ENCODE measurements at regions not wholly inside any gene's neighbourhood (a gene's known extent, or its start where the extent isn't known, plus 50 kb on each side); places are given as distances from the start of the nearest gene placed in this dataset.

- DNase-seq = no peak
Measured at GRCh38 chr10:78374331-78375028, 340.8 kb downstream of the RPS24 start.

DNA sequence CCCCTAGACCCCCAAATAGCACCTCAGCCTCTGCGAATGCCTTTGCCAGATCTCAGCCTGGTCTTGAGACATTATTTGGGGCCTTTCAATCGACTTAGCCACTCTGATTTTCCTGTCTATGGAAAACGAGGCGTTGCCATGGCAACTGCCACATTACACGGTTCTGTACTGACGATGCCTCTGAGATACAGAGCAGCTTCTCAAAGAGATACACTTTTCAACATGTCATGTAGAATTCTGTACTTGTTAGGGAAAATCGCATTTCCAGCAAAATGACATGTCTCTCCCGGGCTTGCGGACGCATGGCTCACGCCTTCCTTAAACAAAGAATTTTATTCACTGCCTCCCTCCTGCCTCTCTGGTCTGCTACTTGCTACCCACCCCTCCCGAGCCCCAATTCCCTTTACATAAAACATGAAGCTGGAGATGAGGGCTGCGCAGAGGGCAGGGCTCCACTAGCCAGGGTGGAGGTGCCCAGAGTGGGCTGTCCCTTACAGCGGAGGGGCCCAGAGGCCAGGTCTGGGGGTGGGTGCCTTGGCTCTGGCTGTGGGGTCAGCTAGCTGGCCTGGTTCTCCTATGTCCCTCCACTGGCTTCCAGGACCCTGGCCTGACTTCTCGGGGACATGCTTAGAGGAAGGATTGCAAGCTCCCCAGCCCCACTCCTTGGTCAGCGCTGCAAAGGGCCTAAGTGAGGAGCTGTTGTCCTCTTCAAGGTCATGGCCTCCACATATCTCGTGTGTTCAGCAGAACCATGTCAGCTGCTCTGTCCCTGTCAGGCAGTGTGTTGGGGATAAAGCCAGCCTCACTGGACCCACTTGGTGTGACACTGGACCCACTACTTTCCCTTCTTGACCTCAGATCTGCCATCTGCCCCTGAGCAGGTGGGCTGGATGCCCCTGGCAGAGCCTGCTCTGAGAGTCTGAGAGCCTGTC lies 342.5 kb downstream of the RPS24 start:
- no peak for DNase-seq

GRCh38 chr10:78377356-78377755 lies 343.7 kb downstream of the RPS24 start:
- no peak for DNase-seq

DNA sequence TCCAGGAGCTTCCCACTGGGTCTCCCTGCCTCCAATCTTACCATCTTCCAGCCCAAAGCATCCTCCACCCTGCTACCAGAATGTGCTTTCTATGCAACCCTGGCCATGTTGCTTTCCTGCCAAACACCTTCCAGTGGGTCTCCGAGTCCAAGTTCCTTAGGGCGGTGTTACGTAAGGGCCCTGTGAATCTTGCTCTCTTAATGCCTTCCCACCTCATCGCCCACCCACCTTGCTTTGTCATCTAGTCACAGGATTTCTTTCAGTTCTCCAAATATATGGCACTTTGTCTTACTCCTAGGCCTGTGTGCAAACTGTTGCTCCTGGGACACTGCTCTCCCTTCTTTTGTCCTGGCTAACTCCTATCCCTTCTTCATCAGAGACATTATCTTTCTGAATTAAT lies 344.5 kb downstream of the RPS24 start:
- no peak for DNase-seq

- DNase-seq = no peak
Measured at GRCh38 chr10:78381107-78381506, 347.4 kb downstream of the RPS24 start.

DNA sequence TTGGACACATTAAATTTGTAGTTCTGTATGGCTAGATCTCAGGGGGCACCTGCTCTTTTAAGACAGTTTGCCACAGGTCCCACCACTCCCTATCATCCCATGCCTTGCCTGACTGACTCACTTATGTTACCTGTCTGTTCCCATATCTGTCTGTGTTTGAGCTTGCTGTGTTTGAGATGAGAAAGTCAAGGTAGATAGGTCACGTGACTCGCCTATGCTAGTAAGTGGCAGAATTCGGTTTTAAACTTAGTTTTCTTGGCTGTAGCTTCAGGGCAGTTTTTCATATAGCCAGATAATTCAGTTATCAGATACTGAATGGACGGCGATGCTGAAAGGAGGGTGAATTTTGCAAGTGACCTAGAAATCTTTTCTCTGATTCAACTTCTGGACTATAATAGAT lies 348.4 kb downstream of the RPS24 start:
- no peak for DNase-seq

GRCh38 chr10:78382772-78383171 lies 349.1 kb downstream of the RPS24 start:
- no peak for DNase-seq

DNA sequence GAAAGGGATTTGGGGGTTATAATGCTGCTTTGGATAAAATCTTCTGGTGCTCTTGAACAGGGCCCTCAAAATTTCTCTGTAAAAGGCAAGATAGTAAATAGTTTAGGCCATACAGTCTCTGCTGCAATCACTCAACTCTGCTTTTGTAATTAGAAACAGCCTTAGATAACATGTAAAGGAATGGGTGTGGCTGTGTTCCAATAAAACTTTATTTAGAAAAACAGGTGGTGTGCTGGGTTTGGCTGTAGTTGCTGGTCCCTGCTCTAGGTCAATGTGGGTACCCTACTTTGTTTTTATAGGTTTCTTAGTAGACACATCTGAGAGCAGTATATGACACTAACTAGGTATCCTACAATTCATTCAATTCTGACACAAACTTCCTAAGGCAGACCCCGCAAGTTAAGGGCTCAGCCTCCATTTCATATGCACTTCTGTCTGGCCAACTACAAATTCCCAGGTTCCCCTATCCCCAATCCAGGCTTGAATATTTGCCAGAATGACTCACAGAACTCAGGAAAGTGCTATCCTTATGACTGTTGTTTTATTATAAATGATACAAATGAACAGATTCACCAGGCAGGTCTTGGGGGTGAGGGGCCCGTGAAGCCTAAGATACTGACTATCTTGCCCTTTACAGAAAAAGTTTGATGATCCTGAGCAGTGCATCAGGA lies 349.9 kb downstream of the RPS24 start:
- no peak for DNase-seq

DNA sequence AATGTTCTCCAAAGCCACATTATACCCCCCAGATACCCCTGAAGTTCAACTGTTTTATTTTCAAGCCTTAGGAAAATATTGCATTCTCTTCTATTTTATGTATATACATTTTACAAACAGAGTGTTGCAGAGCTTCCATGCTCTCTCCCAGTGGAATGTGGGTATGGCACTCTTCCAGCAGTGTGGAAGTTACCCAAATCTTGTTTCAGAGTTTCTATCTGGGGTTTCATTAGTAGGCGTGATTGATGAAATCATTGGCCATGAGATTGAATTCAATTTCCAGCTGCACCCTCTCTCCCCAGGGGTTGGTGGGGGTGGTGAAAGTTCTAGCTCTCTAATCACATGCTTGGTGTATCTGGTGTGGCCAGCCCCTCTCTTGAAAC lies 350.4 kb downstream of the RPS24 start:
- no peak for DNase-seq

DNA sequence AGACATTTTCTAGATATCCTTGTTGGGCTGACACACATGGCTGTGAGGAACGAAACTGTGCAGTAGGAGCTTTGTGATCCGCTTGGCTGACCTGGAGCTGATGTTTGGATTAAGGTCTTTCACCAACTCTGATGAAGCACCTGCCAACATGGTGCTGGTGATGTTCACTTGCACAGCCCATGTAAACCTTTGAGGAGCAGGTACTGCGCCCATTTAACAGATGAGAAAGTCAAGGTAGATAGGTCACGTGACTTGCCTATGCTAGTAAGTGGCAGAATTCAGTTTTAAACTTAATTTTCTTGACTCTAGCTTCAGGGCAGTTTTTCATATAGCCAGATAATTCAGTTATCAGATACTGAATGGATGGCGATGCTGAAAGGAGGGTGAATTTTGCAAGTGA lies 351.9 kb downstream of the RPS24 start:
- DNase-seq = no peak

DNA sequence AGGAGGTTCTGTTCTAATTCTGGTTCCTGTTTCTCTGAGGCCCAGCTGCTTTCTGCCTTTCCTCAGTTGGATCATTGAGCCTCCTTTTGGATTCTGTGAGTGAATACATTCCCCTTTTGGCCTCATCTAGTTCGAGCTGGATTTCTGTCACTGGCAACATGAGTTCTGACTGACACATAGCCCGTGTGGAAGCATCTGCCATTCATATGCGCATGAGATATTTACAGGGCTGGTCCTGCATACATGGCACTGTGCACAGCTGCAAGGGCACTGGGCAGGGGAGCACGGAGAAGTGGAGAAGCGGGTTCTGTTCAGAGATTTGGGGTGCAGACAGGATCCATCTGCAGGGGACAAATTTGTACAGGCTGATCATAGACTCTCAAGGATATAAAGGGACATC lies 352.8 kb downstream of the RPS24 start:
- DNase-seq = no peak

DNA sequence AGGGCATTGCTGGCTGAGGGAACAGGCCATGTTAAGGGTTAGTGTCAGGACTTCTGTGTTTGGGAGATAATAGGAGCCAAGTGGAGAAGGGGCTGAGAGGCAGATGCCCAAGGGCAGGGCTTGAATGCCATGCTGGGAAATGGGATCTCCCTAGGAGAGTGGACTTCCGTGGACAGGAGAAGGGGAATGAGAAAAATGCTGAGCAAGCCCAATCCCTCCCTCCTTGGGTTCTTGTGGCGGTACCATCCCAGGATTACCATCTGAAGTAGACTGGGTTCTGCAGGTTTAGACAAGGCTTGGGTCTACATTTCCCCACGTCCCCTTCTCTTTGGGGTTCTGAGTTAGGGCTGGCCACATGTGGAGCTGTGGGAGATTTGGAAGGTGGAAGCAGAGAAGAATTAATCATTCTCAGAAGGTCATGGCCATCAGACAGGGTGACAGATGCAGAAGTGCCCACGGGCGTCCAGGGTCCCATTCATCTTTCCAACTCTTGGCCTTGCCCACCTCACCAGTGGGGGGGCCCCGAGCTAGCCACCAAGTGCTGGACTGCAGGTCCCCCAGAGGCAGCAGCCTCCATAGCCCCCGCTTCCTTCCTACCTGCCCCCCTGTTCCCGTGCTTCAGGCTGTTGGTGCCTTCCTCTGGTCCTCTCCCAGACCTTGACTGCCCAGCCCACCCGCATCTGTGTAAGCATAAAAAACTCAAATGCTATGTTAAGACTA lies 354.8 kb downstream of the RPS24 start:
- DNase-seq = no peak

DNA sequence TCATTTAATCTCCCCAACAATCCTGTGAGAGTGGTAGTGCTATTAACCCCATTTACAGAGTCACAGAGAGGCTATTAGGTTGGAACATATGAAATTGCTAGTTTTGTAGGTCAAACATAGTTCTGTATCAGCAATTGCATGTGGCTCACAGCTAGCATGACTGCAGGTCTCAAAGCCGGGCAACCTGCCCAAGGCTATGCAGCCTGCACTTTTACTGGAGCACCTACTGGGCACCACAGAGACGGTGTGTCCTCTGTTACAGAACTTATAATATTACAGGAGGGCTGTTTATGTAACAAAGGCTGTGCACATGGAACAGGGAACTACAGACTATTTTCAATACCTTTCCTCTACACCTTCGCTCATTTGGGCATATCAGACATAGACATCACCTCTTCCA lies 355.8 kb downstream of the RPS24 start:
- no peak for DNase-seq

GRCh38 chr10:78390051-78390450 lies 356.4 kb downstream of the RPS24 start:
- no peak for DNase-seq

DNA sequence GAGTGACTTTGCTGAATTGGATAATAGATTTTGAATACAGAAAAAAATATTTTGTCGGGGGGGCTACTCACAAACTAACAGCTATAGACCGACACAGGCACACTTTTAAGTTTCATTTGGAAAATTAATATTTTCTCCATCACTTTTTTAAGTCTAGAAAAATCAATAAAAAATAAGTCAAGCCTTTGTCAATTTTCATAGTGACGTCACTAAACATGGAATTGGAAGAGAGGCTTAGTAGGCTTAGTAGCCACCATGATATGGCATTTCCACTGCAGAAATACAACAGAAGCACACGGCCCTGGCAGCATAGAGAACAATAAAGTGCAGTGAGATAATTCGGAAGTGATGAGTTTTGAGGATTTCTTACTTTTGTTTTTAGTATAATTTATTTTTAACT lies 357.2 kb downstream of the RPS24 start:
- DNase-seq = no peak

GRCh38 chr10:78391585-78391984 lies 357.9 kb downstream of the RPS24 start:
- DNase-seq = no peak

- no peak for DNase-seq
Measured at GRCh38 chr10:78392197-78392596, 358.5 kb downstream of the RPS24 start.

DNA sequence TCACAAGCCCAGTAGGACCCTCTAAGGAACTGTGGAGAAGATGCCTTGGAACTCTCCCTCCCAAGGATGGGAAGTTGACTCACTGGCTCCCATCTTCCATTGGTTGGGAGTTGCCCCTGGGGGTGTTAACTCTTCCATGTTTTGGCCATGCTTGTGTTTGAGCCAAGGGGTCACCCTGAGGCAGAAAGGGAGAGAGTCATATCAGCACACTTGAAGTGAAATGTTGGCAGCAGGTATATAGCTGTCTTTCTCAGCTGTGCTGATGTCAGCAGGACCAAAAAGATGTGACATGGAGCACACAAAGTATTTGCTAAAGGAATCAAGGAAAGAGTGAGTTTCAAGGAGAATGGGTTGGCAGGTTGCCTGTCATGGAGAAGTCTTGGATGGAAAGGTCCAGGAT lies 359.4 kb downstream of the RPS24 start:
- DNase-seq = no peak

GRCh38 chr10:78394047-78394446 lies 360.4 kb downstream of the RPS24 start:
- DNase-seq = no peak

DNA sequence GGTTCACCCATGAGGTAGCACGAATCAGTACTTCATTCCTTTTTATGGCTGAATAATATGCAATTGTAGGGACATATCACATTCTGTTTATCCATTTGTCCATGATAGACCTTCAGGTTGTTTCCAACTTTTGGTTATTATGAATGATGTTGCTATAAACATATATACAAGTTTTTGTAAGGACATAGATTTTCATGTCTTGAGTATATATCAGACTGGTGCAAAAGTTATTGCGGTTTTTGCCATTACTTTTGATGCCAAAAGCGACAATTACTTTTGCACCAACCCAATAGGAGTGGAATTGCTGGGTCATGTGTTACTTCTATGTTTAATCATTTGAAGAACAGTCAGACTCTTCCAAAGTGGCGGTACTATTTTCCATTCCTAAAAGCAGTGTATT lies 361.5 kb downstream of the RPS24 start:
- DNase-seq = no peak

GRCh38 chr10:78396754-78397153 lies 363.1 kb downstream of the RPS24 start:
- no peak for DNase-seq

DNA sequence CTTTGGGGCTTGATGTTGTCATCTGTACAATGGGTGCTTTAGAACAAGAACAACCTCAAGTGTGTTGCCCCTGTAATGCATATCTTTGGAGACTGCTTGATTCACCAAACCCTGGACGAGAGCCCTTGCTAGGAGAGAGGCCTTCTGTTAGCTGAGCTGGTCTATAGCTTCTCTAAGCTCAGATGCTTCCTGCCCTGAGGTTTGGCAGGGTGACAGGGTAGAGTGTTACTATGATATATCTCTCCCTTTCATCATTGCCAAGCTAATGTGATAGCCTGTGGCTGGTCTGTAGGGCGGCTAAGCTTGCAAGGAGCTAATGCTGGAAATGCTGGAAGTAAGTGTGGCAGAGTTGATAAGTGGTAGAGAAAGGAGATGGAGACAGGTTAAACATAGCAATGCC lies 364.1 kb downstream of the RPS24 start:
- DNase-seq = no peak

DNA sequence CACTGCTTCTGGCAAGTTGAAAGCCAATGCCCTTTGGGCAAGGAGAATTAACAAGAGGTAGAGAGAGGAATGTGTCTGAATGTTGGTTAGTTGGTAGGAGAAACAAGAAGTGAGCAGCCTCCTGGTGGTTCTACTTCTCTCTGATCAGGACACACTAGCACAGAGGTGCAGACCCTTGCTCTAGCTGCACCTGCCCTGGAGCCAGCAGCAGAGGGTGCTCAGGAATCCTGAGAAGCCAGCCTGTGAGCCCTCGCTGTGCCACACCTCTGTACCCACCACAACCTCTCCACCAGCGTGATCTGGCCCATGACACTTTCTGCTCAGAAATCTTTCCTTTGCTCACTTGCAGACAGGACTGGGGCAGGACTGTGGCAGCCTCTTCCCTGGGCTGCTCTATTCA lies 364.7 kb downstream of the RPS24 start:
- DNase-seq = no peak

All from amniotic stem cell (primary cell).